GM12878 (cell line): ENCODE measurements at regions not wholly inside any gene's neighbourhood (a gene's known extent, or its start where the extent isn't known, plus 50 kb on each side); places are given as distances from the start of the nearest gene placed in this dataset.
"Not testable (repeated sequence)": the region's sequence is repeated elsewhere in the genome, so short reads cannot be mapped to it uniquely, and the experiment has no call there.

Experiments
- BCL11A ChIP-seq: IDR thresholded peaks from 2 replicates; pipeline ENCODE4 v1.6.1; 2011; ENCODE audit warnings: low read depth, low read length
- EGR1 ChIP-seq, 2 experiments: IDR thresholded peaks; 1 replicate in 1 of 2; 2 replicates in 1 of 2; pipeline ENCODE4 v1.6.1; 2011 to 2012; ENCODE audit warnings: low read depth in 2 of 2, low read length in 2 of 2, borderline replicate concordance in 1 of 2, mild to moderate bottlenecking in 1 of 2, moderate library complexity in 1 of 2
- POLR2A ChIP-seq: IDR thresholded peaks from 2 replicates; pipeline ENCODE4 v1.6.1; 2011; ENCODE audit warnings: low read depth, mild to moderate bottlenecking, low read length
- SIN3A ChIP-seq: IDR thresholded peaks from 2 replicates; pipeline ENCODE4 v1.6.1; 2012; ENCODE audit warnings: low read depth, low read length, improper control_type of control experiment
- TARDBP ChIP-seq: IDR thresholded peaks from 2 replicates; pipeline ENCODE4 v1.6.1; 2016; ENCODE audit warnings: borderline replicate concordance
- TF ChIP-seq, protein P1 (sequence below), 3 experiments: IDR thresholded peaks in 2 of 3; conservative IDR thresholded peaks in 1 of 3; 2 replicates each; pipeline ENCODE4 v1.5.1; 2011; ENCODE audit warnings: low read depth in 3 of 3, low read length in 3 of 3, mild to moderate bottlenecking in 3 of 3, control low read depth in 2 of 3, moderate library complexity in 2 of 3, inconsistent platforms in 1 of 3, mixed read lengths in 1 of 3; ENCODE audit not compliant: control insufficient read depth in 2 of 3, insufficient read depth in 1 of 3; ENCODE audit errors: extremely low read depth in 1 of 3
- TF ChIP-seq, protein P2 (sequence below): IDR thresholded peaks from 2 replicates; pipeline ENCODE4 v1.6.1; 2011; ENCODE audit warnings: low read depth, low read length, improper control_type of control experiment, borderline replicate concordance
- TF ChIP-seq, protein P3 (sequence below): fragments of 450-650 bp; IDR thresholded peaks from 2 replicates; pipeline ENCODE4 v1.6.1; 2017; ENCODE audit warnings: mild to moderate bottlenecking, moderate library complexity

DNA sequence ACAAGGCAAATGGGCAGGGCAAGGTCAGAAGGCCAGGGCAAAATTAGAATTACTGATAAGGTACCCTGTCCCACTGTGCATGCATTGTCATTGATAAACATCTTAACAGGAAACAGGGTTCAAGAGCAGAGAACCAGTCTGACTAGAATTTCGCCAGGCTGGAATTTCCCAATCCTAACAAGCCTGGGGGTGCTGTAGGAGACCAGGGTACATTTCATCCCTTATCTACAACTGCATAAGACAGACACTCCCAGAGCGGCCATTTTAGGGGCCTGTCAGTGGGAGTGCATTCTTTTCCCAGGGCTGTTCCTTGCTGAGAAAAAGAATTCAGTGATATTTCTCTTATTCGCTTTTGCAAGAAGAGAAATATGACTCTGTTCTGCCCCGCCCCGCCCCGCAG, 218.7 kb upstream of the RASA1 start:
- TF ChIP-seq, protein P1, sequence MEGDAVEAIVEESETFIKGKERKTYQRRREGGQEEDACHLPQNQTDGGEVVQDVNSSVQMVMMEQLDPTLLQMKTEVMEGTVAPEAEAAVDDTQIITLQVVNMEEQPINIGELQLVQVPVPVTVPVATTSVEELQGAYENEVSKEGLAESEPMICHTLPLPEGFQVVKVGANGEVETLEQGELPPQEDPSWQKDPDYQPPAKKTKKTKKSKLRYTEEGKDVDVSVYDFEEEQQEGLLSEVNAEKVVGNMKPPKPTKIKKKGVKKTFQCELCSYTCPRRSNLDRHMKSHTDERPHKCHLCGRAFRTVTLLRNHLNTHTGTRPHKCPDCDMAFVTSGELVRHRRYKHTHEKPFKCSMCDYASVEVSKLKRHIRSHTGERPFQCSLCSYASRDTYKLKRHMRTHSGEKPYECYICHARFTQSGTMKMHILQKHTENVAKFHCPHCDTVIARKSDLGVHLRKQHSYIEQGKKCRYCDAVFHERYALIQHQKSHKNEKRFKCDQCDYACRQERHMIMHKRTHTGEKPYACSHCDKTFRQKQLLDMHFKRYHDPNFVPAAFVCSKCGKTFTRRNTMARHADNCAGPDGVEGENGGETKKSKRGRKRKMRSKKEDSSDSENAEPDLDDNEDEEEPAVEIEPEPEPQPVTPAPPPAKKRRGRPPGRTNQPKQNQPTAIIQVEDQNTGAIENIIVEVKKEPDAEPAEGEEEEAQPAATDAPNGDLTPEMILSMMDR (IDR thresholded peaks at IDR 0.05 in 2 of 3, conservative IDR thresholded peaks at IDR 0.05 in 1 of 3; ENCODE audit: control insufficient read depth in 2 of 3, extremely low read depth in 1 of 3, insufficient read depth in 1 of 3, low read depth in 3 of 3, low read length in 3 of 3), result not testable (repeated sequence)
- not testable (repeated sequence) for TF ChIP-seq EGR1 (IDR thresholded peaks at IDR 0.05; ENCODE audit: borderline replicate concordance in 1 of 2, low read depth in 2 of 2, low read length in 2 of 2); POLR2A; BCL11A; TARDBP; SIN3A
- TF ChIP-seq, protein P2, sequence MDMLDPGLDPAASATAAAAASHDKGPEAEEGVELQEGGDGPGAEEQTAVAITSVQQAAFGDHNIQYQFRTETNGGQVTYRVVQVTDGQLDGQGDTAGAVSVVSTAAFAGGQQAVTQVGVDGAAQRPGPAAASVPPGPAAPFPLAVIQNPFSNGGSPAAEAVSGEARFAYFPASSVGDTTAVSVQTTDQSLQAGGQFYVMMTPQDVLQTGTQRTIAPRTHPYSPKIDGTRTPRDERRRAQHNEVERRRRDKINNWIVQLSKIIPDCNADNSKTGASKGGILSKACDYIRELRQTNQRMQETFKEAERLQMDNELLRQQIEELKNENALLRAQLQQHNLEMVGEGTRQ, result not testable (repeated sequence)
- TF ChIP-seq, protein P3, sequence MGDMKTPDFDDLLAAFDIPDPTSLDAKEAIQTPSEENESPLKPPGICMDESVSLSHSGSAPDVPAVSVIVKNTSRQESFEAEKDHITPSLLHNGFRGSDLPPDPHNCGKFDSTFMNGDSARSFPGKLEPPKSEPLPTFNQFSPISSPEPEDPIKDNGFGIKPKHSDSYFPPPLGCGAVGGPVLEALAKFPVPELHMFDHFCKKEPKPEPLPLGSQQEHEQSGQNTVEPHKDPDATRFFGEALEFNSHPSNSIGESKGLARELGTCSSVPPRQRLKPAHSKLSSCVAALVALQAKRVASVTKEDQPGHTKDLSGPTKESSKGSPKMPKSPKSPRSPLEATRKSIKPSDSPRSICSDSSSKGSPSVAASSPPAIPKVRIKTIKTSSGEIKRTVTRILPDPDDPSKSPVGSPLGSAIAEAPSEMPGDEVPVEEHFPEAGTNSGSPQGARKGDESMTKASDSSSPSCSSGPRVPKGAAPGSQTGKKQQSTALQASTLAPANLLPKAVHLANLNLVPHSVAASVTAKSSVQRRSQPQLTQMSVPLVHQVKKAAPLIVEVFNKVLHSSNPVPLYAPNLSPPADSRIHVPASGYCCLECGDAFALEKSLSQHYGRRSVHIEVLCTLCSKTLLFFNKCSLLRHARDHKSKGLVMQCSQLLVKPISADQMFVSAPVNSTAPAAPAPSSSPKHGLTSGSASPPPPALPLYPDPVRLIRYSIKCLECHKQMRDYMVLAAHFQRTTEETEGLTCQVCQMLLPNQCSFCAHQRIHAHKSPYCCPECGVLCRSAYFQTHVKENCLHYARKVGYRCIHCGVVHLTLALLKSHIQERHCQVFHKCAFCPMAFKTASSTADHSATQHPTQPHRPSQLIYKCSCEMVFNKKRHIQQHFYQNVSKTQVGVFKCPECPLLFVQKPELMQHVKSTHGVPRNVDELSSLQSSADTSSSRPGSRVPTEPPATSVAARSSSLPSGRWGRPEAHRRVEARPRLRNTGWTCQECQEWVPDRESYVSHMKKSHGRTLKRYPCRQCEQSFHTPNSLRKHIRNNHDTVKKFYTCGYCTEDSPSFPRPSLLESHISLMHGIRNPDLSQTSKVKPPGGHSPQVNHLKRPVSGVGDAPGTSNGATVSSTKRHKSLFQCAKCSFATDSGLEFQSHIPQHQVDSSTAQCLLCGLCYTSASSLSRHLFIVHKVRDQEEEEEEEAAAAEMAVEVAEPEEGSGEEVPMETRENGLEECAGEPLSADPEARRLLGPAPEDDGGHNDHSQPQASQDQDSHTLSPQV, result not testable (repeated sequence)
